Caco-2 (cell line): ENCODE measurements at regions not wholly inside any gene's neighbourhood (a gene's known extent, or its start where the extent isn't known, plus 50 kb on each side); places are given as distances from the start of the nearest gene placed in this dataset.

ENCODE experiments used
- BruUV-seq: library from RNA; stranded (reverse); fragments of 400-500 nt; replicated peaks from 2 replicates; lab custom pipeline; 2021; lab: Mats Ljungman, UMichigan
- CTCF ChIA-PET: fragments of 300-600 bp; sonication (Branson Sonifier 250); formaldehyde crosslinking; loops from one replicate; lab custom pipeline; 2022; ENCODE audit warnings: antibody characterized with exemption; lab: Charles Lee
- POLR2A ChIA-PET: fragments of 300-600 bp; sonication (Branson Sonifier 250); formaldehyde crosslinking; loops from one replicate; lab custom pipeline; 2022; ENCODE audit warnings: antibody characterized with exemption; lab: Charles Lee
- DNase-seq, 2 experiments: peaks; one replicate each; pipeline versions ENCODE4 v3.0.0 to v3.0.0-alpha.2; 2020 to 2022
- H3K27me3 ChIP-seq: replicated peaks from 2 replicates; pipeline ENCODE4 v1.6.0; 2011; ENCODE audit warnings: low read length; ENCODE audit not compliant: control insufficient read depth, insufficient read depth
- H3K36me3 ChIP-seq: 2 replicates; pipeline ENCODE4 v1.5.1; 2011; ENCODE audit warnings: low read length; ENCODE audit not compliant: control insufficient read depth, insufficient read depth
- H3K4me1 ChIP-seq: fragments of 250-450 bp; sonication (Bioruptor Pico); 2 replicates; pipeline ENCODE4 v1.5.1; 2020; ENCODE audit warnings: mild to moderate bottlenecking
- H3K4me3 ChIP-seq: 2 replicates; pipeline ENCODE4 v1.5.1; 2011; ENCODE audit warnings: low read depth, mild to moderate bottlenecking, control low read depth, low read length
- H3K9me3 ChIP-seq: fragments of 250-450 bp; sonication (Bioruptor Pico); 2 replicates; pipeline ENCODE4 v1.5.1; 2020; ENCODE audit warnings: mild to moderate bottlenecking, moderate library complexity
- H3K27ac Mint-ChIP-seq: one replicate; pipeline ENCODE4 v1.8.0; 2022; ENCODE audit warnings: mixed read lengths; ENCODE audit not compliant: unreplicated experiment
- H3K27me3 Mint-ChIP-seq: one replicate; pipeline ENCODE4 v1.8.0; 2022; ENCODE audit warnings: mixed read lengths; ENCODE audit not compliant: insufficient read depth, unreplicated experiment
- H3K36me3 Mint-ChIP-seq: one replicate; pipeline ENCODE4 v1.8.0; 2022; ENCODE audit warnings: mild to moderate bottlenecking, mixed read lengths; ENCODE audit not compliant: insufficient read depth, unreplicated experiment
- H3K4me1 Mint-ChIP-seq: one replicate; pipeline ENCODE4 v1.8.0; 2022; ENCODE audit warnings: low read depth, mixed read lengths; ENCODE audit not compliant: unreplicated experiment
- H3K4me3 Mint-ChIP-seq: one replicate; pipeline ENCODE4 v1.8.0; 2022; ENCODE audit warnings: mild to moderate bottlenecking, moderate library complexity, mixed read lengths; ENCODE audit not compliant: unreplicated experiment
- H3K9me3 Mint-ChIP-seq: one replicate; pipeline ENCODE4 v1.8.0; 2022; ENCODE audit warnings: mixed read lengths; ENCODE audit not compliant: unreplicated experiment
- intact Hi-C: fragments of 100-400 bp; cut with micrococcal nuclease; formaldehyde crosslinking; loops from one replicate; pipeline ENCODE4 v1.10.0; 2022; ENCODE audit not compliant: unreplicated experiment
- TF ChIP-seq, protein P1 (sequence below), 2 experiments: fragments of 200-600 bp in 1 of 2; IDR thresholded peaks; 1 replicate in 1 of 2; 2 replicates in 1 of 2; pipeline versions ENCODE4 v1.5.1 to v1.8.0; 2011 to 2022; ENCODE audit warnings: antibody characterized with exemption in 1 of 2, control low read depth in 1 of 2, inconsistent platforms in 1 of 2, low read depth in 1 of 2, low read length in 1 of 2, mild to moderate bottlenecking in 1 of 2, moderate library complexity in 1 of 2; ENCODE audit not compliant: insufficient read depth in 1 of 2, severe bottlenecking in 1 of 2, unreplicated experiment in 1 of 2

GRCh38 chr1:2876846-2877245 is 75.4 kb upstream of the TTC34 start:
- intact Hi-C loops = no loop called here
- H3K27me3 ChIP-seq = no peaks in the 10 kb centered on the region

DNA sequence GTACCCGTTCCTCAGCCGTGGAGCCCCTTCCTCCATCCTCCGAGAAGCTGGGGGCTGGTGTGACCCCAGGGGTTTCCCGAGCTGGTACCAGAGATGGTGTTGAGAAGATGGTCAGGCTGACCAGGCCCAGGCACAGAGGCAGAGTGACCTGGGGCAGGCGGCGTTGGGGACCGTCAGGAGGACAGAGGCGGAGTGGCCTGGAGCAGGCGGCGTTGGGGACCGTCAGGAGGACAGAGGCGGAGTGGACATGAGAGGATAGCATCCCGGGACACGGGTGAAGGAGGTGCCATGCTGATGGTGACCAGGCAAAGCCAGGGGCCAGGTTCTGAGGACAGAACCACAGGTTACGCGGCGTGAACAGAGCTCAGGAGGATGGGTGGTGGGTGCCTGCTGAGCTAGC is 75.9 kb upstream of the TTC34 start:
- CTCF ChIA-PET = no interaction called here
- peaks cover 4% of the 10 kb centered on the region for H3K27me3 Mint-ChIP-seq
- H3K9me3 Mint-ChIP-seq = no peaks in the 10 kb centered on the region
- no peaks in the 10 kb centered on the region for H3K36me3 ChIP-seq
- TF ChIP-seq, protein P1, sequence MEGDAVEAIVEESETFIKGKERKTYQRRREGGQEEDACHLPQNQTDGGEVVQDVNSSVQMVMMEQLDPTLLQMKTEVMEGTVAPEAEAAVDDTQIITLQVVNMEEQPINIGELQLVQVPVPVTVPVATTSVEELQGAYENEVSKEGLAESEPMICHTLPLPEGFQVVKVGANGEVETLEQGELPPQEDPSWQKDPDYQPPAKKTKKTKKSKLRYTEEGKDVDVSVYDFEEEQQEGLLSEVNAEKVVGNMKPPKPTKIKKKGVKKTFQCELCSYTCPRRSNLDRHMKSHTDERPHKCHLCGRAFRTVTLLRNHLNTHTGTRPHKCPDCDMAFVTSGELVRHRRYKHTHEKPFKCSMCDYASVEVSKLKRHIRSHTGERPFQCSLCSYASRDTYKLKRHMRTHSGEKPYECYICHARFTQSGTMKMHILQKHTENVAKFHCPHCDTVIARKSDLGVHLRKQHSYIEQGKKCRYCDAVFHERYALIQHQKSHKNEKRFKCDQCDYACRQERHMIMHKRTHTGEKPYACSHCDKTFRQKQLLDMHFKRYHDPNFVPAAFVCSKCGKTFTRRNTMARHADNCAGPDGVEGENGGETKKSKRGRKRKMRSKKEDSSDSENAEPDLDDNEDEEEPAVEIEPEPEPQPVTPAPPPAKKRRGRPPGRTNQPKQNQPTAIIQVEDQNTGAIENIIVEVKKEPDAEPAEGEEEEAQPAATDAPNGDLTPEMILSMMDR (IDR thresholded peaks at IDR 0.05; ENCODE audit: insufficient read depth in 1 of 2, low read depth in 1 of 2, low read length in 1 of 2, severe bottlenecking in 1 of 2, unreplicated experiment in 1 of 2) = no peak
- no peak overlapping the region for H3K4me3 Mint-ChIP-seq
- H3K4me3 ChIP-seq = no peak overlapping the region
- no peaks in the 10 kb centered on the region for H3K36me3 Mint-ChIP-seq
- no peaks in the 10 kb centered on the region for H3K4me1 ChIP-seq
- H3K27ac Mint-ChIP-seq = no peak overlapping the region
- no peaks in the 10 kb centered on the region for H3K27me3 ChIP-seq
- no peaks in the 10 kb centered on the region for H3K4me1 Mint-ChIP-seq
- no peak for DNase-seq
- POLR2A ChIA-PET = no interaction called here
- no peaks in the 10 kb centered on the region for H3K9me3 ChIP-seq
- no TSS peak for BruUV-seq
- intact Hi-C loops = no loop called here

More at GRCh38 chr1:2876846-2877245, 75.4 kb upstream of the TTC34 start:
- Mint-ChIP-seq H3K27me3 (peaks cover 4% of the 10 kb centered on the region), H3K36me3 (no peaks in the 10 kb centered on the region), H3K4me1 (no peaks in the 10 kb centered on the region), H3K4me3 (no peak overlapping the region), H3K27ac (no peak overlapping the region), H3K9me3 (no peaks in the 10 kb centered on the region)
- ChIA-PET CTCF (no interaction called here), POLR2A (no interaction called here)
- H3K36me3 ChIP-seq = no peaks in the 10 kb centered on the region
- H3K9me3 ChIP-seq = no peaks in the 10 kb centered on the region
- no TSS peak for BruUV-seq
- TF ChIP-seq, protein P1 (IDR thresholded peaks at IDR 0.05; ENCODE audit: insufficient read depth in 1 of 2, low read depth in 1 of 2, low read length in 1 of 2, severe bottlenecking in 1 of 2, unreplicated experiment in 1 of 2) = no peak
- no peak for DNase-seq
- no peak overlapping the region for H3K4me3 ChIP-seq
- H3K4me1 ChIP-seq = no peaks in the 10 kb centered on the region

DNA sequence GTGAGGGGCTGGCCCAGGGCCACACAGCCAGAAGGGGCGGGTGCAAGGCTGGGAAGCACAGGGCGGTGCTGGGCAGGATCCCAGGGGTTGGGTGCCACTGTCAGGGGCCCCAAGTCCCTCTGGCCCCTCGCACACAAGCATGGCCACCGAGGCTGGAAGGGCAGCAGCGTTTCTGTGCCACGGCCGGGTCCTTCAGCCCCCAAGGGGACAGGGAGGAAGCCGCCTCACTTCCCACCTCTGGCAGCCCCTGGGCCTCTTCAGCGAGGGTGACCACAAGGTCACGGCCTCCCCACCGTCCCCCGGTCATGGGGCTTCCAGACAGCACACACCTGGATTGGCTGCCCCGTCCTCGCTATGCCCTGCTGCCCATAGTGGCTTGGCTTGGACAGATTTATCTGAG is 77.1 kb upstream of the TTC34 start:
- Mint-ChIP-seq H3K27me3 (peaks cover 4% of the 10 kb centered on the region), H3K27ac (no peak overlapping the region), H3K4me3 (no peak overlapping the region), H3K36me3 (no peaks in the 10 kb centered on the region), H3K4me1 (no peaks in the 10 kb centered on the region), H3K9me3 (no peaks in the 10 kb centered on the region)
- Histone ChIP-seq H3K27me3 (no peaks in the 10 kb centered on the region), H3K36me3 (no peaks in the 10 kb centered on the region), H3K4me1 (no peaks in the 10 kb centered on the region), H3K4me3 (no peak overlapping the region), H3K9me3 (no peaks in the 10 kb centered on the region)
- TF ChIP-seq, protein P1 (IDR thresholded peaks at IDR 0.05; ENCODE audit: insufficient read depth in 1 of 2, low read depth in 1 of 2, low read length in 1 of 2, severe bottlenecking in 1 of 2, unreplicated experiment in 1 of 2) = no peak
- no TSS peak for BruUV-seq
- ChIA-PET CTCF (no interaction called here), POLR2A (no interaction called here)
- DNase-seq = no peak
- intact Hi-C loops = no loop called here
